NCI-H82 treated with DMSO at 0.1 percent for 48 hours (cell line): ENCODE measurements at regions not wholly inside any gene's neighbourhood (a gene's known extent, or its start where the extent isn't known, plus 50 kb on each side); places are given as distances from the start of the nearest gene placed in this dataset.

Experiments
- DNase-seq: peaks from one replicate; lab custom pipeline; 2025; ENCODE audit not compliant: unreplicated experiment; lab: John Stamatoyannopoulos, UW

DNA sequence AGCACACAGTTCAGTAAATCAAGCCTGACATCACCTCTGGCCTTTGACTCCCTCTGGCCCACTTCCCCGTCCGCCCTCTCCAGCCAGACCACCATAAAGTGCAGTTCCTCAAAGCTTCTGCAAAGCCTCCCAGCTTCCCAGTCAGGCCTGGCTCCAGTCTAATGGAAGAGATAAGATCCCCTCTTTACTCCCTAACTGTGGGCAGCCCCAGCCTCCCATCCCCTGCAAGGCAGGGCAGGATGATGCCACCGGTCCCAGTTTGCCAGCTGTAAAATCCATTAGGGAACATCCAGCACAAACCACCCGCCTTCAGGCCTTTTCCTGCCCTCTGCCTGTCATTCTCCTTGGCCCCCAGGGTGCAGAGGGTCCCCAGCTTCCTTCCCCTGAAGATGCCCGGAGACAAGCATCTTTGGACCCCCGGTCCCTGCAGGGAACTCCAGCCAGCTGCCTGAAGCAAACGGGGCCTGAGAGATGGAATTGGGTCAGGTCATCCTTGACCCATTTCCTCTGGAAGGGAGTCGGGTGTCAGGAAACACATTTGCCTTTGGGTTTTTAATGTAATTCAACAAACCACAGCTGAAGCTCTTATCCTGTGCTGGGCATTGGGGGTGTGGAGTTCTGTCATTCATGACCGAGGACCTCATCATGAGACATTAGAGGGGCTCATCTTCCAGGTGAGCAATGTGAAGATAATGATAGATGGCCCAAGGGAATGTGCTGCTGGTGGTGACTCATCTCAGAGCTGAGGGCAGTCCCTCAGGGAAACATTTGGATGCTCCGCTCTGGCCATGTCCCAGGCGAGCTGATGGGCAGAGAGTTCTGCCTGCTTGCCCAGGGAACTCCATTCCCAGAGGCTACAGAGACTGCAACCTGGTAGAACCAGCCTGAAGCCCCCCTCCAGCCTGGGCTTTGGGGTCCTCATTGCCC is 93.8 kb upstream of the CLMN start:
- DNase-seq, result no peak

DNA sequence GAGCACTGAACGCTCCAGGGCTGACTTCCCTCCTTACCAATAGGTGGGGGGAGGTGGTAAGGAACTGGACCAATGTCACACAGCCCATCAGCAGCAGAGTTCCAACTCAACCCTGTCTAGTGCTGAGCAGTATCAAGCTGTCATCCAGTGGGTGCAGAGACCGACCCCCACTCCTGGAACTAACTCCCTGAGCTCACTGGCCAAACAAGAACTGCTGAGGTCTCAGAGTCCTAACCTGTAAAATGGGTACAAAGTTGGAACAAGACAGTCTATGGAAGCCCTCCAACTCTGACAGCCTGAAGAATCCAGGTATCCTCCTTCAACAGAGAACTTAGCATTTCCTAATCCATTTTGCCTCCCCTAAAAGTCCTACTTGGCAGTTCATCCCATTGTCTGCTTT is 91.1 kb upstream of the CLMN start:
- no peak for DNase-seq

DNA sequence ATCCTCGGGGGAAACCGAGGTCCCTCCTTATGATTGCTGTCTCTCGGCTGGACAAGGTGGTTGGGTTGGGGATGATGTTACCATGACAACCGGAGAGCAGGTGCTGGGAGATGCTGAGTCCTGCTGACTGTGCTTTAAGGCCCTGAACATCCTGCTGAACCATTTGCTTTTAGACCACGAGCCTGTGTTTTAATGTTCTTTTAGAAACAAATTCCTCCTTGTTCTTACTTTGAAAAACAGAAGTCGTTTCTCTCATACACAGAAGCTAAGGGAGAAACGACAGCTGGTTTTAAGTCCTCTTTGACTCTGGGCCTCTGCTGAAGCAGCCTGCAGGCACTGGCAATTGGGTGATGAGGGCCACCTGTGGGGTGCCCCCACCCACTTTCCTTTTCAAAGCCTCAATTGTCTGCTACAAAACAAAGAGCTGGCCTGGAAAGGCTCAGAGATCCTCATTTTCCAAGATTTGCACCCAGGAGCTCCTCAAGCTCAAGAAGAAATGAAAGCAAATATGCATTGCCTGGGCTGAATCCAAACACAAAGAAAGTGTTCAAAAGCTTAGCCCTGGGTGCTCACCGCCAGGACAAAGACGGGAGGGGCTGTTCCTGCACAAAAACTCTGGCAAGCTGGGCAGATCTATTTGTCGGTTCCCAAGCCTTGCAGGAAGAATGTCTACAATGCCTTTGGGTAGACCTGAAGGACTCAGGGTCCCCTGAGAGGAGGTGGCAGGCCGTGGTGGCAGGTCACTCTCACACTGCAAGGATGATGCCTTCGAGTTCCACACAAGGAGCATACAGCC is 90.0 kb upstream of the CLMN start:
- DNase-seq, result no peak

DNA sequence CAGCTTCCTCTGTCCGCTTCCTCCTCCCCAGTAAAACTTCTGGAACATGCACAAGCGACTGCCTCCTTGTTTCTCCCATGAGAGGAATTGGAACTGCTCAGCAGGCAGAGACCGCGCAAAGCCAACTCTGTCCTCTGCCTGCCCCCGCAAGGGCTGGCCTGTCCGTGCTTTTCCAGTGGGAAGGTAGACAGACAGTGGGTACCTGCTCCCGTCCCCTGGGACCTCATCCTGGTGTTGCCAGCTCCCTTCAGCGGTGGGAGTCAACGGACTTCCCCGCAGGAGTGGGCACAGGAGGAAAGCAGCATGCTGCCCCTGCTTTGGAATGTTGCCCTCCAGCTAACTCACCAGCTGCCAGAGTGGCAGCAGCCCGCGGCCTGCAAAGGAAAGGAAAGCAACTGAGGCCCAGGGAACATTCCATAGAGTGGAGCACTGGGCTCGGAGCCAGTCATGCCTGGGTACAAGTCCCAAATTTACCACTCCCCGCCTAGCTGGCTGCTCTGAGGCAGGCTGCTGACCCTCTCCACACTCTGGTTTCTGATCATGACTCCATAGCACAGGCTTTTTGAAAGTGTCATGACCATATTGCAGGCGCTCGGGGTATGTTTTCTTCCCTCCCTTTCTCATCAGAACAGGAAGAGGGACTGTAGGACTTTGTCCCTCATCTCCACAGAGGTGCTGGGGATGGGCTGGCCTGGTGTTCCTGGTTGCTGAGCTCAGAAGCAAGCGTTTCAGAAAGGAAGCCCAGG is 89.2 kb upstream of the CLMN start:
- DNase-seq, result no peak

DNA sequence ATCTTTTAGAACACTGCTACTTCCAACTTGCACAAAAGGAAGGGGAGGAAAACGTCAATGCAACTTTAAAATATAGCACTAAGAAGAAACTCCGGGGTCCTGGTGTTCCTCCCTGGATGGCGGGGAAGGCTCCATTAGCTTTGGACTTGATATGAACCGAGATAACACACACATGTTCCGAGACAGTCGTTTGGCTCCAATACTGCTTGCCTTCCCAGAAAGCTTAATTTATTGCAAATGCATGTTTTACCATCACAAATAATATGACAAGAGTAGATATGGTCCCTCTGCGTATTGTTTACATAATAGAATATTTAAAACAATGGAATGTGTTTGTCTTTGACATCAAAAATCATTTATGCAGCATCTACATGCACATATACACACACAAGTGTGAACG is 87.6 kb upstream of the CLMN start:
- no peak for DNase-seq

DNA sequence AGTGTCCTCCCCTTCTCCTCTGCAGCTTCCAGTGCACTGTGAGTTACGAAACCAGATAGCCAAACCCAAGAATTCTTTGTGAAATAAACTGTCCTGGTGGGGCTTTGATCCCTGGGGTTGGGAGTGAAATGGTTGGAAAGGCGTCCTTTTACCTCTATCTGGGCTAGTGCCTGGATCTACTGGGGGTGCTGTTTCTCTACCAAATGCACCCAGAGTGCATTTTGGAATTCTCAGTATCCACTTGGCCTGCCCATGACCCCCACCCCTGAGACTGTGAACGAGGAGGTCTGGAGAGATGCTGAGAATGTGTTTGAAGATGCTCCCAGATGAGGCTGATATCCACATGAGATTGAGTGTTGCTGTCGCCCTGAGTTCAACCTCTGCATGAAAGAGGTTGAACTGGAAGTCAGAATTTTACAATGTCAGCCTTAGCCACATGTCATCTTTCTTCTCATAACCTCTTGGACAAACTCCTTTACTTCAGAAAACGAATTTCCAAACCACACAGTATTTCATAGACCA is 87.1 kb upstream of the CLMN start:
- no peak for DNase-seq

DNA sequence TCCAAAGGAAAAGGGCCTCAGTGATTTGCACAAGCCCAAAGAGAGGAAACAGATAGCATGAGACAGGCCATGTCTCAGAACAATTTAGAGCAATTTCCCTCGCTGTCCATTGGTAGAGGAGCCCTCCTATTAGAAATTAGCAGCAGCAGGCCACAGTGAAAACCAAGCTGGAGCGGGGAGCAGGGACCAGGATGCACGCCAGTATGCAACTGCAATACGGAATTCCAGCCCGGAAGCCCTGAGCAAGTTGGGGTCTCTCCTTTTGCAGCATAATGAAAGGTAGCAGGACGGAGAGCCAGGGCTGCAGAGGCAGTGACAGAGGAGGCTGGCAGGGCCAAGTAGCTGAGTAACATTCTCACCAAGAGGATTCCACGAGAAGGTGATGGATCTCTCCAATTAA is 84.9 kb upstream of the CLMN start:
- DNase-seq, result no peak

DNA sequence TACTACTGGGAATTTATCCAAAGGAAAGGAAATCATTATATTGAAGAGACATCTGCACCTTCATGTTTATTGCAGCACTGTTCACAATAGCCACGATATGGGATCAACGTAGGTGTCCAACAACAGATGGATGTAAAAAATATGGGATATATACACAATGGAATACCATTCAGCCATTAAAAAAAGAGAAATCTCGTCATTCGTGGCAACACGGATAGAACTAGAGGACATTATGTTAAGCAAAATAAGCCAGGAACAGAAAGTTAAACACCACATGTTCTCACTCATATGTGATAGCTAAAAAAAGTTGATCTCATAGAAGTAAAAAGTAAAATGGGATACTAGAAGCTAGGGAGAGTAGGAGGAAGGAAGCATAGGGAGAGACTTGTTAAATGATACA is 82.9 kb upstream of the CLMN start:
- DNase-seq, result no peak

DNA sequence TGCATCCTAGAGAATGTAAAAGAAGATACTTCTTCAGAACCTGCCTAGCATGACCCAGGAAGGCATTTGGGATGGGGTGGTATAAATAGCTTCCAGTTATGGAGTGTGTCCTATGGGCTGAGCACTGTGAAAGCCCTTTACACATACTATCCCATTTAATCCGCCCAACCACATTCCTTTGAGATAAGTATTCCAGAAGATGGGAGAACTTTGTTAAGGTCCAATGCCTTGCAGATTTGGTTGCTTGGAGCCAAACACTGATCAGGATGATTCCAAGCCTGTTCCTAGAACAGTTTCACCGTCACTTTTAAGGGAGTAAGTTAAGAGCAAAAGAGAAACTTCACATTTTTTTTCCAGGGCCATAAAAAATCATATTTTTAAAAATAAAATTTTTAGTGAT is 82.5 kb upstream of the CLMN start:
- no peak for DNase-seq

DNA sequence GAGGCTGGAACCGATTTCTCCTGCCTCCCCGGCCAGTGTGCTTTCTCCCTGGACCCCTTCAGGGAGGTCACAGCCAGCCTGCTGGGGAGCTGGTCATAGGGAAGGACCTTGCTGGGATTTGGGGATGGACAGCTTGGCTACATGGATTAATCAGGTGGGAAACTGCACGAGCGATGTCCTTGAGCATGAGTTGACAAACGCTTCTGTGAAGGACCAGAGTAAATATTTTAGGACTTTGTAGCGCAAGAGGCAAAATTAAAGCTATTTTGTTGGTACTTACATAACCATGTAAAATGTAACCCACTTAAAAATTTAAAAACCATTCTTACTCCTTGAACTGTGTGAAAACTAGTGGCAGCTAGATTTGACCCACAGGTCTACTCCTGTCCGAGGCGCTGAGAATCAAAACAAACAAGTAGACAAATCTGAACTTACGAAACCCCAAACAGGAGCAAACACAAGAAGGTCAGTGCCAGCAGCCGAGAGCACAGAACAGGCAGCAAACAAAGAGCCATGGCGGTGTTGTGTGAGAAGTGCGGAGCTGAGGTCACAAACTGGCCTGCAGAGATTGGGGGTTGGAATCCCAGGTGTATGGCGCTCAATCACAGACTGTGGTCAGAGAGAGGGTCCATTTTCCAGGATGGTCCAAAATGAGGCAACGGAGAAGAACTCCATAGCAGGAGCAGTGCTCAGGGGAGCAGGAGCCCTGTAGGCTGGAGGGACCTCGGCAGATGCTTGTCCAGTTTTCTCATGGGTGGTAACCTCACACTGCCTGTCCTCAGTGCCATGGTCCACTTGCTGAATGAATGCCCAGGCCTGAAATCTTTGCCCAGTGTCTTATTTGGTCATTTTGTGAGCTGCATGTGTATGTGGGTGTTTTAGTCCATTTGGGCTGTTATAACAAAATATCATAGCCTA is 79.2 kb upstream of the CLMN start:
- no peak for DNase-seq

DNA sequence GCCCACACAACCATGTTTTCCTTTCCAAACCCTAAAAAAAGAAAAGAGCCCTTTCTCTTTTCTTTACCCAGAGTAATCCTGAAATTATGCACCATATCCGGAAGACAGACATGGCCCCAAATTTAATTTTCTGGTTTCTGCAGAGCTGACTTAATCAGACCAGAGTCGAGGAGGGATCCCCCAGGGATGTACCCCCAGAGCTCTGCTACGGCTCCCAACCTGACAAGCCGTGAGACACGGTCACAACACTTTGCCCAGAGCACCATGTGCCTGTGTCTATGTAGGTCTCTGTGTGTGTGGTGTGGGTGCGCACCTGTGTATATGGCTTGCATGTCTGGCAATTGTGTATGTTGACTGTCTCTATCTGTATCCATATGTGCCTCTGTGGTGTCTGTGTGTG is 77.6 kb upstream of the CLMN start:
- DNase-seq, result no peak

DNA sequence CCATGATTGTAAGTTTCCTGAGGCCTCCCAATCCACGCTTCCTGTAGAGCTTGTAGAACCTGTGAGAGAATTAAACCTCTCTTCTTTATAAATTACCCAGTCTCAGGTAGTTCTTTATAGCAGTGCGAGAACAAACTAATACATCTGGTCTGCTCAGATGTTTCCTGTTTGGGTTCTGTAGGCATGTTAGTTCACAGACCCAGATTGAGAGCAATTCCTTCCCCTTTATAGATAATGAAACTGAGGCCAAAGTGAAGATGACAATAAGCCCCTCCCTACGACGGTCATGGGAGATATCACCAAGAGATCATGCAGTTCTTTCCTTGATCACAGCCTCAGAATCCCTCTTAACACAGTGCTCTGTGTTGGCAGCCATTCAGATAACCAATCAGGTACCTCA is 76.5 kb upstream of the CLMN start:
- no peak for DNase-seq

DNA sequence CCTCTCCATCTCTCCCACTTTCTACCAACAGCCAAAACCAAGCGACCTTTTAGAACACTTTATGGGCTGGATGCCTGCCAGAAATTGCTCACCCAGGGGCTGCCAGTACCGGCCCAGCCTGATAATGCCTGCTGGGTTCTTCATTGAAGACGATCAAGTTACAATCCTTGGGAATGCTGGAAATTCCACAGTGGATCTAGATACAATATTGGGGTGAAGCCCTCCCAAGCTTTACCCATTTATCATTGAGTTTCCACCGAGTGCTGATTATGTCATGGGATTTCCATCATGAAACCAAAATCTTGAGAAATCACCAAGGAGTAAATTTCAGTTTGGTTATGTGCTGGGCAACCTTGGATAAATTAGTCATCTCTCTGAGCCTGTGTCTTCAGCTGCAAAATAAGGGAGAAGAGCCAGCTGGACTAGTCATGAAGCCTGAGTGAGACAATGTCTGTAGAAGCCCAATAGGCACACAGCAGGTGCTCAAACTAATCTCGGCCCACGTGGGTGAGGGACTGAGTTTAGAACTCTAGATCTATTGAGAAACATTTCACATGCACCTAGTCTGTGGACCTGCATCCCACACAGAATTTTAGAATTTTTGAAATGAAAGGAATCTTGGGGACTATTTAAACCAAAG is 75.5 kb upstream of the CLMN start:
- DNase-seq, result no peak

DNA sequence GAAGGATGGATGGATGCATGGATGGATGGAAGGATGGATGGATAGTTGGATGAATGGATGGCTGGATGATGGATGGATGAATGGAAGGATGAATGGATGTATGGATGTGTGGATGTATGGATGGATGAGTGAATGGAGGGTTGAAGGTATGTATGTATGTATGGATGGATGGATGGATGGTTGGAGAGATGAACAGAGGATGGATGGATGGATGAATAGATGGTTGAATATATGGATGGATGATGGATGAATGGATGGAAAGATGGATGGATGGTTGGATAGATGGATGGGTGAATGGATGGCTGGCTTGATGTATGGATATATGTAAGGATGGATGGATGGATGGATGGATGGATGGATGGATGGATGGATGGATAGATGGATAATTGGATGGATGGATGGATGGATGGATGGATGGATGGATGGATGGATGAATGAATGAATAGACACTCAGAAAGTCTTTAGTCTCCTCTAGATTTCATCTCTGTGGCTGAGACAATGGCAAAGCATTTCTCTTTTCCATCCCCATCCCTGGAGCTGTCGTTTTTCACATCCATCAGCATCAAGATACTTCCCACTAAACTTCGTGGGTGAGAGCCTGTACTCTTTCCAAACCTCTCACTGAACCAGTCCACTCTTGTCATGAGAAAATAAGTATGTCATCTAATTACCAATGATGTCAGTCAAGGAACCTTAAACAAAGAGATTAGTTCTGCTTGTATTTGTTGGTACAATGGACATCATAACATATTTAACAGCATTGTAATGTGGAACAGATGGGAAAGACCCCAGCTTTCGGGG is 74.8 kb upstream of the CLMN start:
- no peak for DNase-seq

DNA sequence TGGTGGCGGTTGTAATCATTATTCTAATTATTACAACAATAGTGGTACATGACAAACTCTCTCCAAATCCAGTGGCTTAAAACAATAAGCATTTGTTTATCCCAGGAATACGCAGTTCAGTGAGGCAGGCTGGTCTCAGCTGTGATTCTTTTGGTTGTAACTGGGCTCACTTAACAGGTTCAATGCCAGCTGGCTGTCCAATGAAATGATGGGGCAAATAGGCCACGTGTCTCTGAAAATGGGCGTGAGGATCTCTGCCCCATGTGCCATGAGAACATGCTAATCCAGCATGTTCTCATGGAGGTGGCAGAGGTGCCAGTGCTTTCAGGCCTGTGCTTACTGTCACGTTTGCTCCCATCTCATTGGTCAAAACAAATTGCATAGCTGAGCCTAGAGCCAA is 73.1 kb upstream of the CLMN start:
- no peak for DNase-seq

DNA sequence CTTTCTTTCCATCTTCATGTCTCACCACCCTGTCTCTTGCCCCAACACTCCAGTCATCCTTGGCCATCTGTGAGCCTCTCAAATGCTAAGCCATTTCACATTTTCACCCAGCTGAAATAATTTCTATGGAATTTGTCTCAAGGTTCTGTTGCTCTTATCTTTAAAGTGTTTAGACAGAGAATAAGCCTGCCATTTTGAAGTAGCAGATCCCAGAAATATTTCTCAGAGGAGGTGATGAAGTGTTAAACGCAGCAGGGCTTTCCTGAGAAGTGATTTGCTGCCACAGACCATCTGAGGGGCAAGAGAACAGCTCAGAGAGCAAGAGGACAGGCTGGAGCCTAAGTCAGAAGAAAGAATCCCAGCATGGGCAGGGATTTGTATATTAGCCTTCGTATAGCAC is 71.6 kb upstream of the CLMN start:
- no peak for DNase-seq

DNA sequence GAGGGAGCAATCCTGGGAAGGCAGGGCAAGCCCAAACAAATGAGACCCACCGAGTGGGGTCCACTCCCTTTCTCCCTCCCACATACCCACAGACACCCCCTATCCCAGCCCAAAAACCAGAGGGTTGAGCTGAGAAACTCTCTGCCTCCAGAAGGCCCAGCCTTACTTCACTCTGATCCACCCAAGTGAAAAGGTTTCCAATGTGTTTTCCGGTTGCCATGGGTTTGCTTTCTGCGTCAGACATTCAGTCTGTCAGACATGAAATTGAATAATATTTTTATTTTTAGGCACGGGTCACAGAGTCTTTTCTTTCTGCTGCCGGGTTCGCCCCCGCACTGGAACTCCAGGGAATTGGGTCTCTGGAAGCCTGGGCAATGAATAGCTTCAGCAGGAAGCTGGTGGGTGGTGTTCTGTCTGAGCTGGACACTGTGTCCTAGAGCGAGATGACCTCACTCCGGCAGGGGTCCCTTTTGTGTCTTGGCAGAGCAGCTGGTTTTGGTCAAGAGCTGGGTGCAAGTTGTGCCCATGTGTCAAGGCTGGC is 69.8 kb upstream of the CLMN start:
- DNase-seq, result no peak

DNA sequence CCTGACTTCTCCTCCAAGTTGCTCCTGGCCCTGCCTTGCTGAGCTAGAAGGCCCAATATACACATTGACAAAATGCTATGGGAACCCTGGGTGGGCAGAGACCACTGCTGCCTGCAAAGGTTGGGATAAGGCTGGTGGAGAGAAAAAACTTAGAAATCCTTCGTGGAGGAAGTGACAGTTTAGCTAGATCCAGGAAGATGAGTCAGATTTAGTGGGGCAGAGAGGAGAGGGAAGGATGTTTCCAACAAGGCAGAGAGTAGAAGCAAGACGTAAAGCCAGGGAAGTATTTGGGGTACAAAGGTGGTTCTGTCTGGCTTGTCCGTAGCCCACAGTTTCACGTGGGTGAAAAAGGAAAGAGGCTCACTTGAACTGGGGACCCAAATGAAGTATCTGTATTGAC is 69.0 kb upstream of the CLMN start:
- no peak for DNase-seq
